Panc1 (cell line): ENCODE measurements at regions not wholly inside any gene's neighbourhood (a gene's known extent, or its start where the extent isn't known, plus 50 kb on each side); places are given as distances from the start of the nearest gene placed in this dataset.

ENCODE experiments used
- ATAC-seq: fragments of 200-7000 bp; cut with Tn5 transposase; 2 replicates; pipeline ENCODE4 v1.9.1; 2020; ENCODE audit warnings: mild to moderate bottlenecking, moderate library complexity
- BruUV-seq: library from RNA; stranded (reverse); fragments of 400-500 nt; replicated peaks from 2 replicates; lab custom pipeline; 2021; lab: Mats Ljungman, UMichigan
- CTCF ChIA-PET: fragments of 300-600 bp; sonication (Branson Sonifier 250); formaldehyde crosslinking; loops from one replicate; lab custom pipeline; 2022; ENCODE audit warnings: antibody characterized with exemption; lab: Charles Lee
- POLR2A ChIA-PET: fragments of 300-600 bp; sonication (Branson Sonifier 250); formaldehyde crosslinking; loops from one replicate; lab custom pipeline; 2022; ENCODE audit warnings: antibody characterized with exemption; lab: Charles Lee
- DNase-seq: peaks from one replicate; pipeline ENCODE4 v3.0.0-alpha.2; 2010; ENCODE audit warnings: low read depth, low spot score
- H3K27ac ChIP-seq: 2 replicates; pipeline ENCODE4 v1.5.1; 2011; ENCODE audit warnings: mild to moderate bottlenecking, low read length, inconsistent platforms
- H3K27me3 ChIP-seq: fragments of 200-500 bp; sonication (Bioruptor generic); 2 replicates; pipeline ENCODE4 v1.6.0; 2014; ENCODE audit warnings: low read length, inconsistent platforms; ENCODE audit not compliant: control insufficient read depth, insufficient read depth
- H3K36me3 ChIP-seq: fragments of 200-500 bp; sonication (Bioruptor generic); 2 replicates; pipeline ENCODE4 v1.5.1; 2014; ENCODE audit warnings: inconsistent platforms, mild to moderate bottlenecking, low read length, moderate library complexity; ENCODE audit not compliant: control insufficient read depth, insufficient read depth
- H3K4me1 ChIP-seq: 2 replicates; pipeline ENCODE4 v1.5.1; 2011; ENCODE audit warnings: inconsistent platforms, mild to moderate bottlenecking, low read length, moderate library complexity; ENCODE audit not compliant: control insufficient read depth, insufficient read depth
- H3K4me3 ChIP-seq, 2 experiments: 2 replicates each; pipeline ENCODE4 v1.5.1; 2011 to 2012; ENCODE audit warnings: low read depth in 2 of 2, low read length in 2 of 2, mild to moderate bottlenecking in 2 of 2, inconsistent platforms in 1 of 2, moderate library complexity in 1 of 2
- H3K9me3 ChIP-seq: fragments of 200-500 bp; sonication (Bioruptor generic); 2 replicates; pipeline ENCODE4 v1.5.1; 2014; ENCODE audit warnings: low read depth, mild to moderate bottlenecking, inconsistent platforms, low read length, moderate library complexity; ENCODE audit not compliant: control insufficient read depth, insufficient read depth
- POLR2AphosphoS5 ChIP-seq: IDR thresholded peaks from 2 replicates; pipeline ENCODE4 v1.6.1; 2012; ENCODE audit warnings: mild to moderate bottlenecking, low read depth, low read length, moderate library complexity
- SIN3A ChIP-seq: IDR thresholded peaks from 2 replicates; pipeline ENCODE4 v1.6.1; 2012; ENCODE audit warnings: low read depth, mild to moderate bottlenecking, low read length, moderate library complexity, borderline replicate concordance; ENCODE audit not compliant: insufficient read depth
- TCF7L2 ChIP-seq: IDR thresholded peaks from 2 replicates; pipeline ENCODE4 v1.6.1; 2011; ENCODE audit warnings: mild to moderate bottlenecking, low read depth, low read length, inconsistent platforms
- in situ Hi-C: cut with HindIII; loops from 2 replicates; pipeline ENCODE4 v1.10.0; 2016; ENCODE audit warnings: low sequenced_read_pairs, low pct_unique_long_range_greater_than_20kb
- intact Hi-C: fragments of 100-400 bp; cut with micrococcal nuclease; formaldehyde crosslinking; loops from one replicate; pipeline ENCODE4 v1.10.0; 2022; ENCODE audit not compliant: unreplicated experiment
- TF ChIP-seq, protein P1 (sequence below), 2 experiments: IDR thresholded peaks; 2 replicates each; pipeline ENCODE4 v1.6.1; 2011 to 2012; ENCODE audit warnings: low read depth in 2 of 2, control low read depth in 1 of 2, low read length in 1 of 2, mild to moderate bottlenecking in 1 of 2, moderate library complexity in 1 of 2; ENCODE audit not compliant: insufficient read depth in 1 of 2
- TF ChIP-seq, protein P2 (sequence below): fragments of 450-650 bp; IDR thresholded peaks from 2 replicates; pipeline ENCODE4 v1.5.1; 2017; ENCODE audit warnings: mild to moderate bottlenecking

DNA sequence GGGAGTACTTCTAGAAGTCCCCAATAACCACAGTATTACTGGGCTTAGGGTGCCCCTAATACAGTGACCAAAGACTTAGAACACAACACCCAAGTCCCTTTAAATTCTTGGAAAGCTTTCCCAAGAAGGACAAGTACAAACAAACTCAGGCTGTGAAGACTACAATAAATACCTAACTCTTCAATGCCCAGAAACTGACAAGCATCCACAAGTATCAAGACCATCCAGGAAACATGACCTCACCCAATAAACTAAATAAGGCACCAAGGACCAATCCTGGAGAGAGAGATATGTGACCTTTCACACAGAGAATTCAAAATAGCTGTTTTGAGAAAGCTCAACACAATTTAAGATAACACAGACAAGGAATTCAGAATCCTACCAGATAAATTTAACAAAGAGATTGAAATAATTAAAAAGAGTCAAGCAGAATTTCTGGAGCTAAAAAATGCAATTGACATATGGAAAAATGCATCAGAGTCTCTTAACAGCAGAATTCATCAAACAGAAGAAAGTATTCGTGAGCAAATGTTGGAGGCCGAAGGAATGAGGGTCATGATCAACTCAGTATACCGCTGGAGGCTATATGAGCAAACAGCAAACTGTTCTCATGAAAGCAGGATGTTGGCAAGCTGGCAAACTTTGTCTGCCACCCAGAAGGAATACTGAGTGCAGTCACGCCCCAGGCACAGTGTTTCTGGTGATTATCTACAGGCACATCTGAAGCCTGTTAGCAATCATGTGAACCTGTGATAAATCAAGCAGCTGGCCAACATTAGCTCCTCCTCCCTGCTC is 87.0 kb upstream of the NECTIN3 start:
- no peak for TF ChIP-seq POLR2AphosphoS5
- H3K4me3 ChIP-seq = no peak overlapping the region
- intact Hi-C loops (no loop called here), in situ Hi-C loops (no loop called here)
- no peaks in the 10 kb centered on the region for H3K4me1 ChIP-seq
- ChIA-PET POLR2A (no interaction called here), CTCF (no interaction called here)
- no peaks in the 10 kb centered on the region for H3K36me3 ChIP-seq
- H3K27me3 ChIP-seq = no peaks in the 10 kb centered on the region
- no peak overlapping the region for H3K27ac ChIP-seq
- BruUV-seq = no TSS peak
- DNase-seq (no peak), ATAC-seq (no peak)
- no peaks in the 10 kb centered on the region for H3K9me3 ChIP-seq

DNA sequence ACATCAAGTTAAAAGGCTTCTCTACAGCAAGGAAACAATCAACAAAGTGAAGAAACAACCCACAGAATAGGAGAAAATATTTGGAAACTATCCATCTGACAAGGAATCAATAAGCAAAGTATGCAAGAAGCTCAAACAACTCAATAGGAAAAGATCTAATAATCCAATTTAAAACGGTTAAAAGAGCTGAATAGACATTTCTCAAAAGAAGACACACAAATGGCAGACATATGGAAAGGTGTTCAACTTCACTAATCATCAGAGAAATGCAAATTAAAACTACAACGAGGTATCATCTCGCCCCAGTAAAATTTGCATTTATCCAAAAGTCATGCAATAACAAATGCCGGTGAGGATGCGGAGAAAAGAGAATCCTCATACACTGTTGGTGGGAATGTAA is 82.2 kb upstream of the NECTIN3 start:
- Histone ChIP-seq H3K9me3 (no peaks in the 10 kb centered on the region), H3K27ac (no peak overlapping the region), H3K36me3 (no peaks in the 10 kb centered on the region), H3K4me1 (no peaks in the 10 kb centered on the region), H3K4me3 (no peak overlapping the region), H3K27me3 (no peaks in the 10 kb centered on the region)
- in situ Hi-C loops = no loop called here
- ATAC-seq (no peak), DNase-seq (no peak)
- intact Hi-C loops = no loop called here
- ChIA-PET CTCF (no interaction called here), POLR2A (no interaction called here)
- no peak for TF ChIP-seq POLR2AphosphoS5
- TF ChIP-seq, protein P1, sequence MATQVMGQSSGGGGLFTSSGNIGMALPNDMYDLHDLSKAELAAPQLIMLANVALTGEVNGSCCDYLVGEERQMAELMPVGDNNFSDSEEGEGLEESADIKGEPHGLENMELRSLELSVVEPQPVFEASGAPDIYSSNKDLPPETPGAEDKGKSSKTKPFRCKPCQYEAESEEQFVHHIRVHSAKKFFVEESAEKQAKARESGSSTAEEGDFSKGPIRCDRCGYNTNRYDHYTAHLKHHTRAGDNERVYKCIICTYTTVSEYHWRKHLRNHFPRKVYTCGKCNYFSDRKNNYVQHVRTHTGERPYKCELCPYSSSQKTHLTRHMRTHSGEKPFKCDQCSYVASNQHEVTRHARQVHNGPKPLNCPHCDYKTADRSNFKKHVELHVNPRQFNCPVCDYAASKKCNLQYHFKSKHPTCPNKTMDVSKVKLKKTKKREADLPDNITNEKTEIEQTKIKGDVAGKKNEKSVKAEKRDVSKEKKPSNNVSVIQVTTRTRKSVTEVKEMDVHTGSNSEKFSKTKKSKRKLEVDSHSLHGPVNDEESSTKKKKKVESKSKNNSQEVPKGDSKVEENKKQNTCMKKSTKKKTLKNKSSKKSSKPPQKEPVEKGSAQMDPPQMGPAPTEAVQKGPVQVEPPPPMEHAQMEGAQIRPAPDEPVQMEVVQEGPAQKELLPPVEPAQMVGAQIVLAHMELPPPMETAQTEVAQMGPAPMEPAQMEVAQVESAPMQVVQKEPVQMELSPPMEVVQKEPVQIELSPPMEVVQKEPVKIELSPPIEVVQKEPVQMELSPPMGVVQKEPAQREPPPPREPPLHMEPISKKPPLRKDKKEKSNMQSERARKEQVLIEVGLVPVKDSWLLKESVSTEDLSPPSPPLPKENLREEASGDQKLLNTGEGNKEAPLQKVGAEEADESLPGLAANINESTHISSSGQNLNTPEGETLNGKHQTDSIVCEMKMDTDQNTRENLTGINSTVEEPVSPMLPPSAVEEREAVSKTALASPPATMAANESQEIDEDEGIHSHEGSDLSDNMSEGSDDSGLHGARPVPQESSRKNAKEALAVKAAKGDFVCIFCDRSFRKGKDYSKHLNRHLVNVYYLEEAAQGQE (IDR thresholded peaks at IDR 0.05; ENCODE audit: insufficient read depth in 1 of 2, low read depth in 2 of 2, low read length in 1 of 2) = no peak
- TF ChIP-seq, protein P2, sequence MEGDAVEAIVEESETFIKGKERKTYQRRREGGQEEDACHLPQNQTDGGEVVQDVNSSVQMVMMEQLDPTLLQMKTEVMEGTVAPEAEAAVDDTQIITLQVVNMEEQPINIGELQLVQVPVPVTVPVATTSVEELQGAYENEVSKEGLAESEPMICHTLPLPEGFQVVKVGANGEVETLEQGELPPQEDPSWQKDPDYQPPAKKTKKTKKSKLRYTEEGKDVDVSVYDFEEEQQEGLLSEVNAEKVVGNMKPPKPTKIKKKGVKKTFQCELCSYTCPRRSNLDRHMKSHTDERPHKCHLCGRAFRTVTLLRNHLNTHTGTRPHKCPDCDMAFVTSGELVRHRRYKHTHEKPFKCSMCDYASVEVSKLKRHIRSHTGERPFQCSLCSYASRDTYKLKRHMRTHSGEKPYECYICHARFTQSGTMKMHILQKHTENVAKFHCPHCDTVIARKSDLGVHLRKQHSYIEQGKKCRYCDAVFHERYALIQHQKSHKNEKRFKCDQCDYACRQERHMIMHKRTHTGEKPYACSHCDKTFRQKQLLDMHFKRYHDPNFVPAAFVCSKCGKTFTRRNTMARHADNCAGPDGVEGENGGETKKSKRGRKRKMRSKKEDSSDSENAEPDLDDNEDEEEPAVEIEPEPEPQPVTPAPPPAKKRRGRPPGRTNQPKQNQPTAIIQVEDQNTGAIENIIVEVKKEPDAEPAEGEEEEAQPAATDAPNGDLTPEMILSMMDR = no peak
- no peak for TF ChIP-seq SIN3A
- TF ChIP-seq TCF7L2 = no peak
- no TSS peak for BruUV-seq

- ChIA-PET POLR2A (no interaction called here), CTCF (no interaction called here)
- Histone ChIP-seq H3K4me3 (no peak overlapping the region), H3K4me1 (no peaks in the 10 kb centered on the region), H3K9me3 (no peaks in the 10 kb centered on the region), H3K27ac (no peak overlapping the region), H3K36me3 (no peaks in the 10 kb centered on the region), H3K27me3 (no peaks in the 10 kb centered on the region)
- ATAC-seq (no peak), DNase-seq (no peak)
- TF ChIP-seq, protein P2 = no peak
- TF ChIP-seq TCF7L2 (no peak), POLR2AphosphoS5 (no peak), SIN3A (no peak)
- TF ChIP-seq, protein P1 (IDR thresholded peaks at IDR 0.05; ENCODE audit: insufficient read depth in 1 of 2, low read depth in 2 of 2, low read length in 1 of 2) = no peak
- no TSS peak for BruUV-seq
- in situ Hi-C loops = no loop called here
- intact Hi-C loops = no loop called here
Observed at GRCh38 chr3:110995461-110996231, 76.0 kb upstream of the NECTIN3 start.
